ENCODE measurements at regions not wholly inside any gene's neighbourhood (a gene's known extent, or its start where the extent isn't known, plus 50 kb on each side); places are given as distances from the start of the nearest gene placed in this dataset.
A peak's percentile ranks its signal among the peaks of the same experiment; 100 is the strongest.

DNA sequence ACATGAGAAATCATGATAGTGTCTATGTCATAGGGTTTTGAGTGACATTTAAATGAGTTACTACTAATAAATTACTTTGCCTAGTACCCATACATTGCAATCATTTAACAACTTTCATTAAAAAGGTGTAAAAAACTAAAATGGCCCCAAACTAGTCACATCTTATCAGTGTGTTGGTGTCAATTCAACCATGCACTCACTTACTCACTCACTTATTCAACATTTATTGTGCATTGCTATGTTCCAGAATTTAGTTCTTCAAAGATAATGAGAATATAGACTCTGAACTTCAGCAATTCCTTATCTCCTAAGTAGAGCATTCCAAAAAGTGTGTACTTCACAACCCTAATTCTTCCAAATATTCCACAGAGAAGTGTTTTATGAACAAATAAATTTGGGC, 965.7 kb downstream of the REEP3 start:
- DNase-seq (ENCODE audit: low spot score) = no peak

DNA sequence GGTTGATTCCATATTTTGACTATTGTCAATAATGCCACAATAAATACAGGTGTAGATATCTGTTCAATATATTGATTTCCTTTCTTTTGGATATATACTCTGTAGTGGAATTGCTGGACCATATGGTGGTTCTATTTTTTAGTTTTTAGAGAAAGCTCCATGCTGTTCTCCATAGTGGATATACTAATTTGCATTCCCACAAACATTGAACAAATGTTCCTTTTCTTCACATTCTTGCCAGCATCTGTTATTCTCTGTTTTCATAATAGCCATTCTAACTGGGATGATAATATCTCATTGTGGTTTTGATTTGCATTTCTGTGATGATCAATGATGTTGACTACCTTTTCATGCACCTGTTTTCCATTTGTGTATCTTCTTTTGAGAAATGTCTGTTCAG, 973.7 kb downstream of the REEP3 start:
- no peak for DNase-seq (ENCODE audit: low spot score)

DNA sequence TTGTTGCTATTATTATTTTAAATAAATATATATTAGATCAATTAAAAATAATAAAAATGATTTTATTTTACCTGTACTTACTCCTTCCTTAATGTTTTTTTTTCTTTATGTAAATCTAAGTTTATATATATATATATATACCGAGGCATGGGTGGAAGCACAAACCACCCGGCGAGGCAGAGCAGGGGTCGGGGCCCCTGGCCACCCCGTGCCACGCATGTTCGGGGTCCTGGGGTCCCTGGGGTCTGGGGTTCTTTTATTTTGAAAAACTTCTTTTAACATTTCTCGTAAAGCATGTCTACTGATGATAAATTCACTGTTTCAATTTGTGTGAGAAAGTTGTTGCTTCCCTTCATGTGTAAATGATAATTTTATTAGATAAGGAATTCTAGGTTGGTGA, 976.1 kb downstream of the REEP3 start:
- no peak for DNase-seq (ENCODE audit: low spot score)

DNA sequence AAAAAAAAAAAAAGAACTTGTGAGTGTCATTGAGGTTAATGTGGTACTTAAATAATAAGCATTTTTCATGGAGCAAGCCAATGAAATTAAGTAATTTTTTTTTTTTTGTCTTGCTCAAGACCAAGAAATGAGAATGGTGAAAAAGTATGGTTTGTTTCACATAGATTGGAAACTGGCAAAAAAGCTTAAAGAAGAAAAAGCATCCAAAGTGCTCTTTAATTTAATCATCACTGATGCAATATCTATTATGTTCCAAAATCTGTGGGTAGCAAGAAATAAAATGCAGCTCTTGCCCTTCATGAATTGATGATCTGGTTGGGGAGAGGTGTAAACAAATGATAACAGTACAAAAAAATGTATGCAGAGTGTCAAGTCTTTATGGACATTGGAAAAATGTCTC, 980.6 kb downstream of the REEP3 start:
- DNase-seq (ENCODE audit: low spot score) = no peak

DNA sequence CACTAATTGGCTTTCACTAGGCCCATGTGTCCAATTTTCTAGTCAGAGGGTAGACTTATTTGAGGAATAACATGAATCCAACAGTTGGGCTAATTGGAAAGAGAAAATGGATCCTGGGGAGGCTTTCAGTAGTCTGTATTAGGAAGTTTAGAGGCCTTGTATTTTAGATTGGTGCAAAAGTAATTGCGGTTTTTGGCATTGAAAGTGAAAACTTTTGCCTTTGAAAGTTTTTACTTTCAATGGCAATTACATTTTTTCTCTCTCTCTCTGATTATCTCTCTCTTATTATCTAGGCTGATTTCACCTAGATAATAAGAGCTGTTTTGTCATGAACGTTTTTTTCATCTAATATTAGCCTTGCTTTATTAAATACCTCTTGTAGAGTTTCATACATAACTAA, 981.7 kb downstream of the REEP3 start:
- no peak for DNase-seq (ENCODE audit: low spot score)

DNA sequence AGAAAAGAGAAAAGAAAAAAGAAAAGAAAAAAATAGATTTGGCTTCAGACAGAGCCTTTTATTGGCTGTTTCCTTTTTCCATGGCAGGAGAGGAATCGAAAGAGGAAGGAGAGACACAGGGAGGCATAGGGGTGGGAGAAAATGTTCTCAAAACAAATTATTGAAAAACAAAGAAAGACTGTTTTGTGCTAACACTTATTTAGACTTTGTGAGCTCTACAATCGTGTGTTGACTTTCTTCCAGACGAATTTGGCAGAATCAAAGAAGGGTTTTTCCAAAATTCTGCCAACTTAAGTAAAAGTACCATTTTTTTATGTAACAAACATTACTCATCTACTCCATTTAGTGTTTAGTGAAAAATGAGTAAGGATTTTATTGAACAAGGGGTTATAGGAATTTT, 982.2 kb downstream of the REEP3 start:
- no peak for DNase-seq (ENCODE audit: low spot score)

DNA sequence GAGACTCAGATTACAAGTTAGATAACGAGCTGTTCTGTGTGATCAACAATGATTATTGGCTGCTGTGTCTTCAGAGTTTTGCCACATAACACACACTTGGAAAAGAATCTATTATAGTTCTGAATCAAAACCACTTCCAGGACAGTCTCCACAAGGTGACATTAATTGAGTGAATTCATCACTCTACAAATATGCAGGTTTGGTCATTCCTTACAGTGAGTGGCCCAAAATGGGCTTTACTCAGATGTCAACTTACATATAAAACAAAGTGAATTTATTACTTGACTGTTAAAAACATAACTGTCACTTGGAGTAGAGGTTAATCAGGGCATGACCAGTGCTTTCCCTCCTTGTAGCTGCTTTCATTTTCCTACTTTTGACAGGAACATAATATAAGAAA, 984.3 kb downstream of the REEP3 start:
- DNase-seq (ENCODE audit: low spot score) = no peak

DNA sequence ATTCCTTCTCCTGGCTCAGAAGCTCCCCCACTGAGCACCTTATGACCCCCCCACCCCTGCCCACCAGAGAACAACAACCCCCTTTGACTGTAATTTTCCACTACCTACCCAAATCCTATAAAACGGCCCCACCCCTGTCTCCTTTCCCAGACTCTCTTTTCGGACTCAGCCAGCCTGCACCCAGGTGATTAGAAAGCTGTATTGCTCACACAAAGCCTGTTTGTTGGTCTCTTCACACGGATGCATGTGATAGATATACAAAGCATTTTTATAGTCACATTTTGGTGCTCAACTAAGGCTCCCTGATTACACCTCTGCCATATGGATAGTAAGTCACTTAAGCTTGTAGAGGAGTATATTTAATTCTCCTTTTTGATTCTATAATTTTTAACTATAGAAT, 985.8 kb downstream of the REEP3 start:
- DNase-seq (ENCODE audit: low spot score) = no peak

DNA sequence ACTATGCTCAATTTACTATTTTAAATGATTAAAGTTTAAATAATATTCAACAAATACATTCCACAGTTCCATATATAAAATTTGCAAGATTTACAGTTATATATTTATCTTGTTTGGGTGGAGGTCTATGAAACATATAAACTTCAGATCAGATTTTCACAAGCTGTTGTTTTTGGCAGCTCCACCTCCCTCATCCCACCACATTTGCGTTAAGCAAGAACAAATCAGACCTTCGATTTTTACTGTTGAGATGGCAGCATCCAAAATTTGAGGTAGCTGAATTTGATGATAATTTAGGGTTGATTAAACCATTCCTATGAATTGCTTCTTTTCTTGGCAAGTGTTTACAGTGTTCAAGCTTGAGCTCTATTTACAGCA, 986.4 kb downstream of the REEP3 start:
- no peak for DNase-seq (ENCODE audit: low spot score)

DNA sequence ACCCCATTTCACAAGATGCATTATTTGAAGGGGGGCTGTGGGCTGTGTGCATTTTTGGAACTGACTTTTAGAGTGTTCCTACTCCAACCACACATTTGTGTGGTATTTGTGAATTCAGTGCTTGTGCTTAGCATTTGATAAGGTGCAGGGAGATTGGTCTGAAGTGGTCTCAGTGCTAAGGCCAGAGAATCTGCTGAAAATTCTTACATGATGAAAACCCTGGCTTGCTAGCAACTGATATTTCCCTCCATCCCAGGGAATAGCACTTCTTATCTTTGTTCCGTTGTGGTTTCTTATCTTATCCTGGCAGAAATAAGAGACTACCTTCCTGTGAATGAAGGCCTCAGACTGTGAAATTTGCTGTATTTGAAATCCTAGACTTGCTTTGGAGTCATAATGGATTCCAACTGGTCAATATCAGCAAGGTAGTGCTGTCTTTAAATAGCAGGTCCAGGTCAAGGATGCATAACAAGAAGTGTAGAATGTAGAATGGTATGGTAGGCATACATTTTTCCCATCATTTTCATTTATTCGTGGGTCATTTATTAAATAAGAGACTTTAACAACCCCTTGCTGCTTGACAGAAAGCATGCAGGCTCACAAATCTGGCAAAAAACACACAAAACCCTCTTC, 986.9 kb downstream of the REEP3 start:
- DNase-seq (ENCODE audit: low spot score) = no peak

DNA sequence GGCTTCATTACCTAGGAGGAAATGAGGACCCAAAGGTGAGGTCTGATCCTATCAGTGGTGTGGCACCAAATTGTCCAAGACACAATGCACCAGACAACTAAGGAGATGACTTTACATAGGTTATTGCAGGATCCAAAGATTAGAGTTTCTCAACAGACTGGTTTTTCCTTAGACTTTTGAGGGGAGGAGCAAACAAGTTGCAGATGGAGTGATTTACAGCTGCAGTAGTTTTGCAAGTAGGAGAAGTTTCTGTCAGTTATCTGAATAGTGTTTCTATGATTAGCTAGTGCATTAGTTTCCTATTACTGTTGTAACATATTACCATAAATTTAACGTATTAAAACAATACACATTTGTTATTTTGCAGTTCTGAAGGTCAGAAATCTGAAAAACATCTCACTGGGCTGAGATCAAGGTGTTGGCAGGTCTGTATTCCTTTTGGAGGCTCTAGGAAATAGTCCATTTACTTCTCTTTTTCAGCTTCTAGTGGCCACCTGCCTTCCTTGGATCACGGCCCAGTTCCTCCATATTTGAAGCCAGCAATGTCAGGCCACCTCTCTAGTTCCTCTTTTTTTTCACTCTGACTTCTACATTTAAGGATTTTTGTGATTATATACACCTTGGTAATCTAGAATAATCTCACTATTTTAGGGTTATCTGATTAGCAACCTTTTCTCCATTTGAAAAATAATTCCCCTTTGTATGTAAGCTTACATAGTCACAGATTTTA, 994.9 kb downstream of the REEP3 start:
- no peak for DNase-seq (ENCODE audit: low spot score)

DNA sequence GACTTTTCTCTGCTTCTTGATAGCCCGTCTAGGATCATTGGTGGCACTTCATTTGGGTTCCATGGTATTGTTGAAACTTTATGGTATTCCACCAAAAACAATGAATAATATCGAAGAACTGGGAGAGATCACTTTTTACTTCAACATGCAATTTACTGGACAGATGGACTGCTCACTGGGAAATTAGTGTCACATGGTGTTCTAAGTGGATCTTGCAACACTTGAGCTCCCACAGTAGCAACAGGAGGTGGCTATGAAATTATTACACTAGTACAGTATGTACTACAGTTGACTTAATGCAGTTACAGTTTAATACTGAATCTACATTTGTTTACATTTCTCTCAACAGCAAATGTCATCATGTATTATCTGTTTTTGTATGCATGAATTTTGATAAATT, 997.3 kb downstream of the REEP3 start:
- DNase-seq (ENCODE audit: low spot score) = no peak

DNA sequence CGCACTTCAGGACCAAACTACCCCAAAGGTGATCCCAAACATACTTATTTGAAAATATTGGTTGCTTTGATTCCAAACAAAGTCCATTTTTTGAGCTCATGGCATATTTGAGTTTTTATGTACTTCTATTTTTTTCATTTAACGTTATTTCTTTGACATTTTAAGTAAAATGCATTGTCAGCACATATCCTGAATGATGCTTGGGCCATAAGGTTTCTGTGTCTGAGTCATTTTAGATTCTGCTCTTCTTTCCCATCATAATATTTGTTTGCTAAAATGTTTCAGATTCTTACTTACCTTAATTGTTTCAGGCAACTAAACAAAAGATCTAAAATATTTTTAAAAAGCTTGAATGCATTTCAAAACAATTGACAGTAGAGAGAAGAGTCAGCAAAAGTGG, 998.2 kb downstream of the REEP3 start:
- DNase-seq (ENCODE audit: low spot score) = no peak

DNA sequence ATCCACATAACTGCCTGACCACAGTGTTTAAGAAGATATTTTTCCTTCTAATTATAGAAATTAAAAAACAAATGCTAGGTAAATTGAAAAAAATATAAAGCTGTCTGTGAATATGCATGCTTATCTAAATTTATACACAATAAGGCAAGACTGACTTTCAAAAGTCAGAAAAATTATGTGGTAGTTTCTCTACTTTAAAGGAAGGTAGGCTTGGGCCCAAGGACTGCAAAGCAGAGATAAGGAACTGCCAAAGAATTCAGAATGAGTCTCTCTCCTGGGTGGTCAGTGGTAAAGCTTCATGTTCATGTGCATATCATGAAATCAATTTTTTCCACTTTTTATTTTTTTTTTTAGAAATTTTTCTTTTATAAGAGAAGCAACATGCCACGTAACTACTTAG, 998.6 kb downstream of the REEP3 start:
- no peak for DNase-seq (ENCODE audit: low spot score)

DNA sequence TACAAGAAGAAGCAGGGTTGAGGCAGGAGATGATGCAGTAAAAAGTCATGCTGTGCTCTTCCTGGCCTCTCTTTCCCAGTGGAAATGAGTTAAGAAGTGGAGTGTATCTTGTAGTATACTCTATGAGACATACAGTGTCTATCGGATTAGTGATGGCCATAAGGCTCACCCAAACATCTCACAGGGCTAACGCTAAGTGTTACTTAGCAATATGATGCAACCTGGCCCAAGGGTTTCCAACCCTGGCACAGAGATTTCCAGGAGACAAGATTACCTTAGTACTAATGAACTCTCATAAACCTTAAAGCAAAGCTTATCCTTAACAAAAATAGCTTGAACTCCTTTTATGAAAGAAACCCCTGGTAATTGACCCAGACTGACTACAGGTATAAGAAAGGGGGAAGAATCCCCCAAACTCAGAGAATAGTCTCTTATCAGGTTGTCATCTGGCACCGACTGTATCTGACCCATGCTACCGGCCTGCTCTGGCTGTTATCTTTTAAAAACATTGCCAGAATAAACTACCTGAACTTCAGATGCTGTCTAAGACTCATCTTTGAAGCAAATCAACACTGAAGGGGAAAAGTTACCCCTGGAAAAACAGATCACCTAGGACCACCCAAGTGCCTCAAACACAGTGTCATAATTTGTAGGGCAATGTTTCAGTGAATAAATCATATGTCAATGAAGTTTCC, 1002.0 kb downstream of the REEP3 start:
- DNase-seq (ENCODE audit: low spot score) = no peak

DNA sequence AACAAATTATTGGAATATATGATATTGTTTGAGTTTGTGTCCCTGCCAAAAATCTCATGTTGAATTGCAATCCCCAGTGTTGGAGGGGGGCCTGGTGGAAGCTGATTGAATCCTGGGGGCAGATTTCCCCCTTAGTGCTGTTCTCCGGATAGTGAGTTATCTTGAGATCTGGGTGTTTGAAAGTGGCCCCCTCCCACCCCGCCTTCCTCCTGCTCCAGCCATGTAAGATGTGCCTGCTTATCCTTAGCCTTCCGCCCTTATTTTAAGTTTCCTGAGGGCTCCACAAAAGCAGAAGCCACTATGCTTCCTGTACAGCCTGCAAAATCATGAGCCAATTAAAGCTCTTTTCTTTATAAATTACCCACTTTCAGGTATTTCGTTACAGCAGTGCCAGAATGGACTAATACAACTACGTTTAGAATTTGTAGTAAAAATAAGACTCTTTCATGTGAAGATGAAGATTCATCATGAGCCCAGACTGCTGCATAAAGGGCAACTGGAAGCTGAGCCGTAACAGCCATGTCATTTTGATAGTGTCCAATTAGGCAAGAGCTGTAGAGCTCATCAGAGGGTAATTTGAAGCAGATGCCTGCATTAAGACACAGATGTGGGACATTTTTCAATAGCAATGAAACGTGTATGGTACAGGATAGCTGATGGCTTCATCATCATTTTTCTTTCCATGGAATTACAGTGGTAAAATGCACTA, 1007.2 kb downstream of the REEP3 start:
- peak; percentile 80 for DNase-seq (ENCODE audit: low spot score)

DNA sequence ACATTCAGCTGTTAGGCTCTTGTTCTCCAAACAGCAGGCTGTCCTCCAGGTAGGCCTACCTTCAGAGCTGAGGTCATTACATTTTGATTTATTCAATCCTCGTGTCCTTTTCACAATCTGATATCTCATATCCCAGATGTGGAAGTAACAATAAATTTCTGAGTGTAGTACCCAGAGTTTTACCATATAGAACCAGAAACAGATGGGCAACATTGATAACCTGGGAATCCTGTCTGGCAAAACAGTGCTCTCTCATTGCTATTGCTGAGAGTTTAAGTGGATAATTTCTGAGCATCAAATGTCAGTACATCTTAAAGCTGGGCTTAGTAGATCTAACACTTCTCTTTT, 1007.8 kb downstream of the REEP3 start:
- peak; percentile 62 for DNase-seq (ENCODE audit: low spot score)

DNA sequence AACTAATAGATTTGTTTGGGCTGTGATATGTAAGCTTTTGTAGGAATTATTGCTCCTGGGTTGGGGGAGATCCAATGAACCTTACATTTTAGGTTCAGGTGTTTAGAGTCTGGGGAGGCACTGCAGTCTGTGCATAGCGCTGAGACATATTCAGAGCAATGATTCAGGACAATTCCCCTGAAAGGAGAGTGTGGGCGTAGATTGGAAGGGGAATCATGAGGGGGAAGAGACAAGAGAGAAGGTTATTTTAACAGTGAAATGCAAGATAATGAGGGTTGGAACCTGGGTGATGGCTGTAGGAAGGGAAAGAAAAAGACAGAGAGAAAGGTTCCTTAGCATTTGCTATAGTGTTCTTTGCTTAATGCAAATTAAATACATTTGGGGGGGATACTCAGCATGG, 1013.4 kb downstream of the REEP3 start:
- DNase-seq (ENCODE audit: low spot score) = no peak

DNA sequence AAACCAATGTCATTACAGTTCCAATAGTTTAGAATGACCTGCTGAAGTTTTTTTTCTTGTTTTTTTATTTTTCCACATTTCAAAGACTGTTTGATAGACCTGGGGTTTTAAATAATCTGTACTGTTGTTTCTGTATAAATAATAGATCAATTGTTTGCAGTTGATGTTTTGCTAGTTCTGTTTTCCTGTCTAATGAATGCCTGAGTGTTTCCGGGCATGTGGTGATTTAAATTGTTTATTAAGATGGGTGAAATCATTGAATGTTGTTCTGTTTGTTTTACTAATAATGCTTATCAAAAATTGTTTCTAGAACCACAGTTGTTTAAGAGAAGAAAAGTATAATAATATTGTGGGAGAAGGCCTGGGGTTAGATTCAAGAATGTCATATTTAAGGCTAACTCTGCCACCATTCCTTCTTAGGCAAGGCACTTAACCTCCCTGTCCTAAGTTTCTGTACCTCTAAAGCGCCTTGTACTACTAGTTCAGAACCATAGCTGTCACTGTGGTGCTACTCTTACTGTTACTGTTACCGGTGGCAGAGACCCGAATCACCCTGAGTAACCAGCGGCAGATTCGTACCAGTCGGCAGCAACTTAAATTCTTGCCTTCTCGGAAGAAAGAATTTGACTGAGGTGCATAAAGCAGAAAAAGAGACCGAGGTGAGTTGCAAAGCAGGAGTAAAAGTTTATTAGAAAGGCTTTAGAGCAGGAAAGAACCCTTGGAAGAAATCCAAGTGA, 1014.1 kb downstream of the REEP3 start:
- no peak for DNase-seq (ENCODE audit: low spot score)

DNA sequence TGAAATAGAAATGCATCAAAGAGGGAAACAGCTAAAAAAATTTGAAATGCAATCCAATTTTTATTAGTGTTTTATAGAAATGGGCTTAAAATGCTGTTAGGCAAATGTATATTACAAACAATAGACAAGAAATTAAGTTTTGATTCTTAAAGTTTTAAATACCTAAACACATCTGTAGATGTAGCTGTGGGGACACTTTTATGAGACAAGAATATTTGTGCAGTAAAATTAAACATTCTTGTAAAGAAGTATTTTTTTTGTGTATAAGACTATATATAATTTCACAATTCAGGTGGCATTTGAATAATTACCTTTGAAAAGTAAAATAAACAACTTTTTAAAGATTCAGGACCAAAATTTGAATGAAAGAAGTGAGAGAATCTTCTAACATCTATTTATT, 1015.9 kb downstream of the REEP3 start:
- no peak for DNase-seq (ENCODE audit: low spot score)

DNA sequence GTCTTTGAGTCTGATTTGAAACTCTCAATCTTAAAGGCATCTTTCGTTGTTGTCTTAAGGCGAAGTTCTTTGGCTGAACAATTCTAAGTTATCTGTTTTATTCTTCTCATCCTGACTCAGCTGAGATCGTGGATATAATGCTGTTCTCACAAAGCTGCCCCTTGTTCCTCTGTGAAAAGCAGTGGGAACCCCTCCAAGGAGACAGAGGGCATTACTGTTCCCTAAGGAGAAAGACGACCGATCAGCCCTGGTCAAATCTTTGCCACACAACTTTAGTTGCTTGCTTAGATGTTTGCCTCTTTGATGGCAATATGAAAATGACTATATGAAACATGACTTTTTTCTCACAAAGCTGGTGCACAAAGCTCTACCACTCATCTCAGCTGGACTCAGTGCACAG, 1016.7 kb downstream of the REEP3 start:
- no peak for DNase-seq (ENCODE audit: low spot score)

DNA sequence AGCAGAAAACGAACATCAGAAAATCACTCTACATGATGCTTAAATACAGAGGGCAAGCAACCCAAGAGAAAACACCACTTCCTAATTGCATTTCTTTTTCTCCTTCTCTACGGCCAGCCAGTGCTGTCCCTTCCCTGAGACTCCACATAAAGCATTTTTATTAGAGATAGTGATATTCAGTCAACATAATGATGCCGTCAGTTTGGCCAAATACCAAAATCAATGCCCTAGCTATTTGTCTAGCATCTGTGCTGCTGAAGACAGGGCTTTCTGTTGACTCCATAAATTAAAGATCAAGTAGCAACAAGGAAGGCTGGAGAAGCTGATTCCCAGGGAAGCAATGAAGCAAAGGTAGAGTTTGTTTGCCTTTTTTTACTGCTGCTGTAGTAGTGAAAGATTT, 1024.9 kb downstream of the REEP3 start:
- DNase-seq (ENCODE audit: low spot score) = no peak
